ENCODE measurements at regions not wholly inside any gene's neighbourhood (a gene's known extent, or its start where the extent isn't known, plus 50 kb on each side); places are given as distances from the start of the nearest gene placed in this dataset.

DNA sequence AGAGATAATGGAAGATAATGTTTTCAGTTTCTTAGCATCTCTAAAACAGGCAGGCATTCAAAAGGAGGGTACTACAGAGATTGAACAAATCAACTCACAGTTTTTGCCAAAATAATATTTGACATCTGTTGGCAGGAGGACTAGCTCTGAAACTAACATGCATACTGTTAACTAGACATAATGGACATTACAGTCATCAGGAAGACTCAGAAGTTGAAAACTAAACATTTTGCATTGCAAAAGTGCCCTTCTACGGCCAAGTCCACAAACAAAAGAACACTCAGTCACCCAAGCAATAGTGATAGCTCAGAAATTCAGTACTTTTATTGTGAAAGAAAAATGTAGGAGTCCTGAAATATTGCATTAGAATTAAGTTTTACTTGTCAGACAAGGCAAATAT is 399.0 kb downstream of the HGF start:
- BruUV-seq (replicated peaks): no TSS peak
- Histone ChIP-seq H3K27me3 (ENCODE audit: control insufficient read depth in 2 of 2, insufficient read depth in 2 of 2, low read length in 2 of 2) (no peaks in the 10 kb centered on the region), H3K9ac (replicated peaks; ENCODE audit: extremely low read depth, insufficient read depth, low read length) (no peak overlapping the region), H3K4me1 (ENCODE audit: control insufficient read depth, extremely low read depth, insufficient read depth, low read length) (no peaks in the 10 kb centered on the region), H3K9me3 (replicated peaks; ENCODE audit: control insufficient read depth, insufficient read depth, low read length) (no peaks in the 10 kb centered on the region), H3K36me3 (ENCODE audit: control insufficient read depth in 2 of 2, extremely low read depth in 1 of 2, insufficient read depth in 2 of 2, low read length in 2 of 2) (no peaks in the 10 kb centered on the region), H4K20me1 (replicated peaks; ENCODE audit: control insufficient read depth, extremely low read depth, insufficient read depth, low read length) (no peaks in the 10 kb centered on the region), H3K27ac (ENCODE audit: insufficient read depth, low read depth, low read length) (no peak overlapping the region), H2AFZ (ENCODE audit: low read depth, low read length) (no peak overlapping the region), H3K4me3 (replicated peaks in 1 of 3; ENCODE audit: insufficient read depth in 1 of 3, low read depth in 1 of 3, low read length in 3 of 3) (no peak overlapping the region), H3K4me2 (ENCODE audit: insufficient read depth, low read length) (no peak overlapping the region), H3K9me1 (replicated peaks; ENCODE audit: control insufficient read depth, extremely low read depth, insufficient read depth, low read length) (no peaks in the 10 kb centered on the region), H3K79me2 (ENCODE audit: control insufficient read depth, insufficient read depth, low read length) (no peaks in the 10 kb centered on the region)
- ChIA-PET CTCF (no interaction called here), POLR2A (no interaction called here)
- FAIRE-seq: no peak
- TF ChIP-seq POLR2A (IDR thresholded peaks at IDR 0.05; ENCODE audit: low read depth, low read length) (no peak), FOS (IDR thresholded peaks at IDR 0.05; ENCODE audit: borderline replicate concordance, insufficient read depth, low read length) (no peak), JUN (IDR thresholded peaks at IDR 0.05; ENCODE audit: borderline replicate concordance, insufficient read depth, insufficient read length, low read depth) (no peak), MYC (IDR thresholded peaks at IDR 0.05; ENCODE audit: low read depth, low read length) (no peak), POLR2AphosphoS5 (IDR thresholded peaks at IDR 0.05; ENCODE audit: insufficient read depth, low read depth, low read length) (no peak), GATA2 (IDR thresholded peaks at IDR 0.05; ENCODE audit: insufficient read depth, insufficient read length, low read depth, low read length) (no peak), EZH2 (IDR thresholded peaks at IDR 0.05; ENCODE audit: borderline replicate concordance, low read depth, low read length, severe bottlenecking) (no peak)
- TF ChIP-seq, protein P1, sequence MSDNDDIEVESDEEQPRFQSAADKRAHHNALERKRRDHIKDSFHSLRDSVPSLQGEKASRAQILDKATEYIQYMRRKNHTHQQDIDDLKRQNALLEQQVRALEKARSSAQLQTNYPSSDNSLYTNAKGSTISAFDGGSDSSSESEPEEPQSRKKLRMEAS (IDR thresholded peaks at IDR 0.05; ENCODE audit: insufficient read depth, insufficient read length): no peak
- TF ChIP-seq, protein P2, sequence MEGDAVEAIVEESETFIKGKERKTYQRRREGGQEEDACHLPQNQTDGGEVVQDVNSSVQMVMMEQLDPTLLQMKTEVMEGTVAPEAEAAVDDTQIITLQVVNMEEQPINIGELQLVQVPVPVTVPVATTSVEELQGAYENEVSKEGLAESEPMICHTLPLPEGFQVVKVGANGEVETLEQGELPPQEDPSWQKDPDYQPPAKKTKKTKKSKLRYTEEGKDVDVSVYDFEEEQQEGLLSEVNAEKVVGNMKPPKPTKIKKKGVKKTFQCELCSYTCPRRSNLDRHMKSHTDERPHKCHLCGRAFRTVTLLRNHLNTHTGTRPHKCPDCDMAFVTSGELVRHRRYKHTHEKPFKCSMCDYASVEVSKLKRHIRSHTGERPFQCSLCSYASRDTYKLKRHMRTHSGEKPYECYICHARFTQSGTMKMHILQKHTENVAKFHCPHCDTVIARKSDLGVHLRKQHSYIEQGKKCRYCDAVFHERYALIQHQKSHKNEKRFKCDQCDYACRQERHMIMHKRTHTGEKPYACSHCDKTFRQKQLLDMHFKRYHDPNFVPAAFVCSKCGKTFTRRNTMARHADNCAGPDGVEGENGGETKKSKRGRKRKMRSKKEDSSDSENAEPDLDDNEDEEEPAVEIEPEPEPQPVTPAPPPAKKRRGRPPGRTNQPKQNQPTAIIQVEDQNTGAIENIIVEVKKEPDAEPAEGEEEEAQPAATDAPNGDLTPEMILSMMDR (IDR thresholded peaks at IDR 0.05; ENCODE audit: extremely low read depth in 1 of 2, insufficient read depth in 1 of 2, low read depth in 1 of 2, low read length in 2 of 2): no peak
- dilution Hi-C loops (cut with MboI; ENCODE audit: extremely low pct_ligation_motif_present, low sequenced_read_pairs): no loop called here
- intact Hi-C loops (cut with micrococcal nuclease): no loop called here
- no peak for DNase-seq (ENCODE audit: low read depth, low spot score)
